ENCODE measurements at regions not wholly inside any gene's neighbourhood (a gene's known extent, or its start where the extent isn't known, plus 50 kb on each side); places are given as distances from the start of the nearest gene placed in this dataset.

- ChIA-PET CTCF (no interaction called here), POLR2A (no interaction called here)
- H3K9me3 ChIP-seq: 0 out of 2 replicates have a peak, but pooled peaks cover 3% of the 10 kb centered on the region
- no peaks in the 10 kb centered on the region for H3K36me3 Mint-ChIP-seq (ENCODE audit: insufficient read depth, unreplicated experiment)
- no peaks in the 10 kb centered on the region; the same call in 1 of the 2 replicates for H3K36me3 ChIP-seq (ENCODE audit: control insufficient read depth, insufficient read depth, low read length)
- H3K27me3 ChIP-seq (replicated peaks; ENCODE audit: control insufficient read depth, insufficient read depth, low read length): no peaks in the 10 kb centered on the region
- no peaks in the 10 kb centered on the region for H3K4me1 Mint-ChIP-seq (ENCODE audit: low read depth, unreplicated experiment)
- no peak for DNase-seq
- BruUV-seq (replicated peaks): no TSS peak
- no peak for TF ChIP-seq CTCF (IDR thresholded peaks at IDR 0.05; ENCODE audit: insufficient read depth in 1 of 2, low read depth in 1 of 2, low read length in 1 of 2, severe bottlenecking in 1 of 2, unreplicated experiment in 1 of 2)
- no peak overlapping the region for H3K4me3 ChIP-seq (ENCODE audit: low read depth, low read length)
- intact Hi-C loops (cut with micrococcal nuclease; ENCODE audit: unreplicated experiment): no loop called here
- H3K4me3 Mint-ChIP-seq (ENCODE audit: unreplicated experiment): no peak overlapping the region
- H3K4me1 ChIP-seq: no peaks in the 10 kb centered on the region
- H3K27ac Mint-ChIP-seq (ENCODE audit: unreplicated experiment): no peak overlapping the region
- peaks cover 23% of the 10 kb centered on the region for H3K9me3 Mint-ChIP-seq (ENCODE audit: unreplicated experiment)
- no peaks in the 10 kb centered on the region for H3K27me3 Mint-ChIP-seq (ENCODE audit: insufficient read depth, unreplicated experiment)
Measured at GRCh38 chr13:73157031-73157430, 98.2 kb downstream of the KLF5 start.

- no peak for DNase-seq
- ChIA-PET POLR2A (no interaction called here), CTCF (no interaction called here)
- Histone ChIP-seq H3K4me3 (ENCODE audit: low read depth, low read length) (no peak overlapping the region), H3K36me3 (ENCODE audit: control insufficient read depth, insufficient read depth, low read length) (no peaks in the 10 kb centered on the region), H3K4me1 (peaks cover 4% of the 10 kb centered on the region), H3K9me3 (no peaks in the 10 kb centered on the region), H3K27me3 (replicated peaks; ENCODE audit: control insufficient read depth, insufficient read depth, low read length) (no peaks in the 10 kb centered on the region)
- no peak for TF ChIP-seq CTCF (IDR thresholded peaks at IDR 0.05; ENCODE audit: insufficient read depth in 1 of 2, low read depth in 1 of 2, low read length in 1 of 2, severe bottlenecking in 1 of 2, unreplicated experiment in 1 of 2)
- Mint-ChIP-seq H3K9me3 (ENCODE audit: unreplicated experiment) (peaks cover 11% of the 10 kb centered on the region), H3K4me1 (ENCODE audit: low read depth, unreplicated experiment) (peaks cover 13% of the 10 kb centered on the region), H3K27me3 (ENCODE audit: insufficient read depth, unreplicated experiment) (no peaks in the 10 kb centered on the region), H3K36me3 (ENCODE audit: insufficient read depth, unreplicated experiment) (peaks cover 9% of the 10 kb centered on the region), H3K27ac (ENCODE audit: unreplicated experiment) (no peak overlapping the region), H3K4me3 (ENCODE audit: unreplicated experiment) (no peak overlapping the region)
- no TSS peak for BruUV-seq (replicated peaks)
- intact Hi-C loops (cut with micrococcal nuclease; ENCODE audit: unreplicated experiment): no loop called here
Measured at GRCh38 chr13:73146707-73147106, 87.9 kb downstream of the KLF5 start.

GRCh38 chr13:73142071-73142470 lies 83.3 kb downstream of the KLF5 start:
- ChIA-PET CTCF (no interaction called here), POLR2A (no interaction called here)
- peaks cover 38% of the 10 kb centered on the region for H3K4me1 ChIP-seq
- no peaks in the 10 kb centered on the region for H3K9me3 ChIP-seq
- BruUV-seq (replicated peaks): no TSS peak
- H3K27me3 ChIP-seq (replicated peaks; ENCODE audit: control insufficient read depth, insufficient read depth, low read length): no peaks in the 10 kb centered on the region
- no peak for TF ChIP-seq CTCF (IDR thresholded peaks at IDR 0.05; ENCODE audit: insufficient read depth in 1 of 2, low read depth in 1 of 2, low read length in 1 of 2, severe bottlenecking in 1 of 2, unreplicated experiment in 1 of 2)
- no peak overlapping the region for H3K4me3 ChIP-seq (ENCODE audit: low read depth, low read length)
- no peak for DNase-seq
- H3K36me3 ChIP-seq (ENCODE audit: control insufficient read depth, insufficient read depth, low read length): no peaks in the 10 kb centered on the region
- Mint-ChIP-seq H3K27ac (ENCODE audit: unreplicated experiment) (peak overlapping the region; percentile 89), H3K9me3 (ENCODE audit: unreplicated experiment) (peaks cover 11% of the 10 kb centered on the region), H3K27me3 (ENCODE audit: insufficient read depth, unreplicated experiment) (no peaks in the 10 kb centered on the region), H3K4me1 (ENCODE audit: low read depth, unreplicated experiment) (peaks cover 42% of the 10 kb centered on the region), H3K36me3 (ENCODE audit: insufficient read depth, unreplicated experiment) (peaks cover 22% of the 10 kb centered on the region), H3K4me3 (ENCODE audit: unreplicated experiment) (no peak overlapping the region)
- intact Hi-C loops (cut with micrococcal nuclease; ENCODE audit: unreplicated experiment): no loop called here

Measured in Caco-2 (cell line).